SK-N-SH treated with all-trans-retinoic acid at 6 μM for 48 hours (cell line): ENCODE measurements at regions not wholly inside any gene's neighbourhood (a gene's known extent, or its start where the extent isn't known, plus 50 kb on each side); places are given as distances from the start of the nearest gene placed in this dataset.

Experiments used
- ATAC-seq: fragments of 200-7000 bp; cut with Tn5 transposase; 3 replicates; pipeline ENCODE4 v1.9.1; 2020; ENCODE audit warnings: mild to moderate bottlenecking, moderate library complexity
- ARNTL ChIP-seq: fragments of 450-650 bp; formaldehyde crosslinking; IDR thresholded peaks from 2 replicates; pipeline ENCODE4 v1.5.0; 2020; ENCODE audit warnings: low read depth, mild to moderate bottlenecking, moderate library complexity, borderline replicate concordance
- BACH2 ChIP-seq: fragments of 250-450 bp; sonication (Bioruptor Pico); IDR thresholded peaks from 2 replicates; pipeline ENCODE4 v1.9.0; 2021; ENCODE audit warnings: mild to moderate bottlenecking, borderline replicate concordance
- CSRNP3 ChIP-seq: fragments of 250-450 bp; sonication (Bioruptor Pico); IDR thresholded peaks from 2 replicates; pipeline ENCODE4 v1.5.1; 2021; ENCODE audit warnings: mild to moderate bottlenecking, moderate library complexity
- ESRRG ChIP-seq: fragments of 250-450 bp; sonication (Bioruptor Pico); IDR thresholded peaks from 2 replicates; pipeline ENCODE4 v1.6.1; 2021; ENCODE audit warnings: mild to moderate bottlenecking
- ISL1 ChIP-seq: fragments of 250-450 bp; sonication (Bioruptor Pico); IDR thresholded peaks from 2 replicates; pipeline ENCODE4 v2.1.2; 2022; ENCODE audit warnings: mild to moderate bottlenecking, moderate library complexity
- POU6F1 ChIP-seq: fragments of 250-450 bp; sonication (Bioruptor Pico); IDR thresholded peaks from 2 replicates; pipeline ENCODE4 v1.8.0; 2021; ENCODE audit warnings: low read depth, mild to moderate bottlenecking, moderate library complexity, borderline replicate concordance
- PPARA ChIP-seq: fragments of 250-450 bp; sonication (Bioruptor Pico); IDR thresholded peaks from 2 replicates; pipeline ENCODE4 v1.5.0; 2020; ENCODE audit warnings: mild to moderate bottlenecking, borderline replicate concordance
- TCF4 ChIP-seq: fragments of 250-450 bp; sonication (Bioruptor Pico); IDR thresholded peaks from 2 replicates; pipeline ENCODE4 v1.8.0; 2021; ENCODE audit warnings: mild to moderate bottlenecking, moderate library complexity, borderline replicate concordance
- TOX ChIP-seq: fragments of 250-450 bp; sonication (Bioruptor Pico); IDR thresholded peaks from 2 replicates; pipeline ENCODE4 v1.8.0; 2021; ENCODE audit warnings: mild to moderate bottlenecking, moderate library complexity, borderline replicate concordance
- ZC3H10 ChIP-seq: fragments of 250-450 bp; sonication (Bioruptor Pico); IDR thresholded peaks from 2 replicates; pipeline ENCODE4 v1.5.1; 2021; ENCODE audit warnings: mild to moderate bottlenecking, moderate library complexity
- ZFP30 ChIP-seq: fragments of 450-650 bp; formaldehyde crosslinking; IDR thresholded peaks from 2 replicates; pipeline ENCODE4 v1.5.0; 2022; ENCODE audit warnings: mild to moderate bottlenecking, moderate library complexity
- ZNF8 ChIP-seq: fragments of 450-650 bp; formaldehyde crosslinking; IDR thresholded peaks from 2 replicates; pipeline ENCODE4 v1.5.0; 2020; ENCODE audit warnings: mild to moderate bottlenecking, moderate library complexity
- TF ChIP-seq, protein P1 (sequence below): fragments of 250-450 bp; sonication (Bioruptor Pico); IDR thresholded peaks from 2 replicates; pipeline ENCODE4 v1.5.0; 2020; ENCODE audit warnings: mild to moderate bottlenecking, moderate library complexity
- TF ChIP-seq, protein P2 (sequence below): fragments of 250-450 bp; sonication (Bioruptor Pico); IDR thresholded peaks from 2 replicates; pipeline ENCODE4 v1.8.0; 2020; ENCODE audit warnings: mild to moderate bottlenecking, moderate library complexity, borderline replicate concordance

DNA sequence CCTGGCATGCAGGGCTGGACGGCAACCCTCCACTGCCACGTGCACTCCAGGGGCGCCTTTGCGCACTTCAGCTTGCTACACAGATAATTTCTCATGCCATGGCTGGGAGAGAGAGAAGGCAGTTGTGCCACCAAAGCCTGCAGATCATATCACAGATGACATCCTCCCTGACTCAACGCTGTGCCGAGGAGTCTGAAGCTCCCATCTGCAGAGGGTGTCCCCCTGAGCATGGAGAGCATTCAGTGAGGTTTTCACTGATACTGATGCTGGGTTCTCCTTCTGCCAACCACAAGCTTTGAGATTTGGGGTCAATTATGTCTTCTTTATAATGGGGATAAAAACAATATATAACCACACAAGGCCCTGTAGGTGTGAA lies 607.4 kb upstream of the ADAMTS16 start:
- TF ChIP-seq, protein P1, sequence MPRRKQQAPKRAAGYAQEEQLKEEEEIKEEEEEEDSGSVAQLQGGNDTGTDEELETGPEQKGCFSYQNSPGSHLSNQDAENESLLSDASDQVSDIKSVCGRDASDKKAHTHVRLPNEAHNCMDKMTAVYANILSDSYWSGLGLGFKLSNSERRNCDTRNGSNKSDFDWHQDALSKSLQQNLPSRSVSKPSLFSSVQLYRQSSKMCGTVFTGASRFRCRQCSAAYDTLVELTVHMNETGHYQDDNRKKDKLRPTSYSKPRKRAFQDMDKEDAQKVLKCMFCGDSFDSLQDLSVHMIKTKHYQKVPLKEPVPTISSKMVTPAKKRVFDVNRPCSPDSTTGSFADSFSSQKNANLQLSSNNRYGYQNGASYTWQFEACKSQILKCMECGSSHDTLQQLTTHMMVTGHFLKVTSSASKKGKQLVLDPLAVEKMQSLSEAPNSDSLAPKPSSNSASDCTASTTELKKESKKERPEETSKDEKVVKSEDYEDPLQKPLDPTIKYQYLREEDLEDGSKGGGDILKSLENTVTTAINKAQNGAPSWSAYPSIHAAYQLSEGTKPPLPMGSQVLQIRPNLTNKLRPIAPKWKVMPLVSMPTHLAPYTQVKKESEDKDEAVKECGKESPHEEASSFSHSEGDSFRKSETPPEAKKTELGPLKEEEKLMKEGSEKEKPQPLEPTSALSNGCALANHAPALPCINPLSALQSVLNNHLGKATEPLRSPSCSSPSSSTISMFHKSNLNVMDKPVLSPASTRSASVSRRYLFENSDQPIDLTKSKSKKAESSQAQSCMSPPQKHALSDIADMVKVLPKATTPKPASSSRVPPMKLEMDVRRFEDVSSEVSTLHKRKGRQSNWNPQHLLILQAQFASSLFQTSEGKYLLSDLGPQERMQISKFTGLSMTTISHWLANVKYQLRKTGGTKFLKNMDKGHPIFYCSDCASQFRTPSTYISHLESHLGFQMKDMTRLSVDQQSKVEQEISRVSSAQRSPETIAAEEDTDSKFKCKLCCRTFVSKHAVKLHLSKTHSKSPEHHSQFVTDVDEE = no peak
- TF ChIP-seq TCF4 (CRISPR knock-in tag) = no peak
- no peak for TF ChIP-seq ZNF8 (CRISPR knock-in tag)
- no peak for TF ChIP-seq ARNTL (CRISPR knock-in tag)
- no peak for TF ChIP-seq POU6F1
- TF ChIP-seq TOX (CRISPR knock-in tag) = no peak
- no peak for TF ChIP-seq PPARA
- TF ChIP-seq ESRRG (CRISPR knock-in tag) = no peak
- TF ChIP-seq ZC3H10 (CRISPR knock-in tag) = no peak
- no peak for ATAC-seq

DNA sequence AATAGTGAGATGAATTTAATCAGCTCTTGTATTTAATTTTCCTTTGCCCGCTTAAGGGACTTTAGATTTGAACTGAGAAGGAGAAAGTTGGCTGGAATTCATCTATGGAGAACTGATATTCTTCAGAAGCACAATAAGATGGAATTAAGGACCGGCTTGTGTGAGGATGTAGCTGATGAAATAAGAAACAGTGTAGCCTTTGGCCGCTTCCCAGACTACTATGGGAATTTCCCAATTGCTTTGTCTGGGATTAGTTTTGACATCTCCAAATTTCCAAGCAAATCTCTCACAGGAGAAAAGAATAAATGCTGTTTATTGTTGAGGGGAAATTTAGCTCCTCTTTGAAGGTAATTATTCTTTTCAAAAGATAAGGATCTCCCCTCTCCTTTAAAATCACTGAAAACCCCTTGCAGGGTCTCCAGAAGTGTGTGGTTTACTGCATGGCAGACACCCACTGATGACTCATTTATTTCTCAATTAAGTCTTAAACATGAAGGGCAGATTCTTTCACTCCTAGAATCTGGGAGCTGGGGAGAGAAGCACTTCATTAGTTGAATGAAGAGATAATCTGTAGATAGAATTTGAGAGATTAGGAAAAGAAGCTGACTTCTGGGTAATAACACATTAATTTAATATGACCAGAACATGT lies 606.5 kb upstream of the ADAMTS16 start:
- no peak for ATAC-seq
- TF ChIP-seq ZNF8 (CRISPR knock-in tag) (no peak), BACH2 (CRISPR knock-in tag) (no peak)
- TF ChIP-seq, protein P2, sequence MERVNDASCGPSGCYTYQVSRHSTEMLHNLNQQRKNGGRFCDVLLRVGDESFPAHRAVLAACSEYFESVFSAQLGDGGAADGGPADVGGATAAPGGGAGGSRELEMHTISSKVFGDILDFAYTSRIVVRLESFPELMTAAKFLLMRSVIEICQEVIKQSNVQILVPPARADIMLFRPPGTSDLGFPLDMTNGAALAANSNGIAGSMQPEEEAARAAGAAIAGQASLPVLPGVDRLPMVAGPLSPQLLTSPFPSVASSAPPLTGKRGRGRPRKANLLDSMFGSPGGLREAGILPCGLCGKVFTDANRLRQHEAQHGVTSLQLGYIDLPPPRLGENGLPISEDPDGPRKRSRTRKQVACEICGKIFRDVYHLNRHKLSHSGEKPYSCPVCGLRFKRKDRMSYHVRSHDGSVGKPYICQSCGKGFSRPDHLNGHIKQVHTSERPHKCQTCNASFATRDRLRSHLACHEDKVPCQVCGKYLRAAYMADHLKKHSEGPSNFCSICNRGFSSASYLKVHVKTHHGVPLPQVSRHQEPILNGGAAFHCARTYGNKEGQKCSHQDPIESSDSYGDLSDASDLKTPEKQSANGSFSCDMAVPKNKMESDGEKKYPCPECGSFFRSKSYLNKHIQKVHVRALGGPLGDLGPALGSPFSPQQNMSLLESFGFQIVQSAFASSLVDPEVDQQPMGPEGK (CRISPR knock-in tag) = no peak
- TF ChIP-seq, all 23 proteins: peak for 0

DNA sequence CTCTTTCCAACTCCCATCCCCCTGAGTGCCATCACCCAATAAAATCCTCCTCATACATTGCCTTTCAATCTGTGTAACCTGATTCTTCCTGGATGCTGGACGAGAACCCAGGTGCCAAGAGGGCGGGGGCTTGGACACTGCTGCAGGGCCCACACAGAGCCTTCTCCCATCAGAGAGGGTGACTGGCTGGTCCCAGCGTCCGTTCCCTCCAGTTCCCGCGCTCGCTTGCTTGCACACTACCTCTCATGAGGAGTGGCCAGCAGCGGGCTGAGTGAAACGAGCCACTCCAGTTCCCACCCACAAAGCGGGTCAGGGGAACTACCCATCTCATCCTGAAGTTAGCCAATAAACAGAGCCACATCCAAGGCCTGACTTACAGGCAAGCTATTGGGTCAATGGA lies 602.6 kb upstream of the ADAMTS16 start:
- TF ChIP-seq, protein P2 (CRISPR knock-in tag) = no peak
- TF ChIP-seq ZC3H10 (CRISPR knock-in tag) (no peak), PPARA (no peak), ZFP30 (CRISPR knock-in tag) (no peak), POU6F1 (no peak), TOX (CRISPR knock-in tag) (no peak), ESRRG (CRISPR knock-in tag) (no peak), ISL1 (no peak), ZNF8 (CRISPR knock-in tag) (no peak), CSRNP3 (CRISPR knock-in tag) (no peak), TCF4 (CRISPR knock-in tag) (no peak)

More for the DNA sequence above, 602.6 kb upstream of the ADAMTS16 start:
- ATAC-seq = no peak
